Skin epidermis (tissue), 12 donors: ENCODE measurements at regions not wholly inside any gene's neighbourhood (a gene's known extent, or its start where the extent isn't known, plus 50 kb on each side); places are given as distances from the start of the nearest gene placed in this dataset.
"Not testable (repeated sequence)": the region's sequence is repeated elsewhere in the genome, so short reads cannot be mapped to it uniquely, and the experiment has no call there.

Experiments
- H3K27ac ChIP-seq, 21 experiments: fragments of 200-600 bp; sonication (generic) in 11 of 21; one replicate each; pipeline ENCODE4 v1.5.0; 2020; ENCODE audit warnings: mild to moderate bottlenecking in 3 of 21, inconsistent platforms in 2 of 21, moderate library complexity in 2 of 21
- H3K4me3 ChIP-seq, 7 experiments: fragments of 200-600 bp; sonication (generic) in 2 of 7; one replicate each; pipeline ENCODE4 v1.5.0; 2020; ENCODE audit warnings: inconsistent platforms in 2 of 7, mild to moderate bottlenecking in 2 of 7, moderate library complexity in 1 of 7

DNA sequence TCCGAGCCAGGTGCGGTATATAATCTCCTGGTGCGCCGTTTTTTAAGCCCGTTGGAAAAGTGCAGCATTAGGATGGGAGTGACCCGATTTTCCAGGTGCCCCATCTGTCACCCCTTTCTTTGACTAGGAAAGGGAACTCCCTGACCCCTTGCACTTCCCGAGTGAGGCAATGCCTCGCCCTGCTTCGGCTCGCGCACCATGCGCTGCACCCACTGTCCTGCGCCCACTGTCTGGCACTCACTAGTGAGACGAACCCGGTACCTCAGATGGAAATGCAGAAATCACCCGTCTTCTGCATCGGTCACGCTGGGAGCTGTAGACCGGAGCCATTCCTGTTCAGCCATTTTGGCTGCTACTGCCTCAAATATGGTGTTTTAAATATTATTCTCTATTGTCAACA lies 198.0 kb downstream of the MEIS1 start:
- H3K27ac ChIP-seq, H3K4me3 ChIP-seq: not testable (repeated sequence)

DNA sequence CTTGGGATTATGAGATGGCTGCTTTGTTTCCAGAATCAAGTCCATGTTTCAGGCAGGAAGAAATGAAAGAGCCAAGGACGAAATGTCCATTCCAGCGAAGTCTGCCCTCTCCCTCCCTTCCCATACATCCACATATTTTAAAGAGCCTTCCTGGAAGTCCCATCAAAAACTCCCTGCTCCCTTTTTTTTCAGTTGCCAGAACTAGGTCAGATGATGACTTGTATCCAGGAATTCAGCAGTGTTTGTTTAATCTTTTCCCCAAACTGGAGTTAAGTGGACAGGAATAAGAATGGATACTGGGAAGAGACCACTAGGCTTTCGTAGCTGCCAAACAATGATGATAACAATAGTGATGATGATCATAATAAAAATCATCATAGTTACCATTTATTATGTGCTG lies 198.7 kb downstream of the MEIS1 start:
- no peak overlapping the region for H3K27ac ChIP-seq
- no peak overlapping the region for H3K4me3 ChIP-seq

DNA sequence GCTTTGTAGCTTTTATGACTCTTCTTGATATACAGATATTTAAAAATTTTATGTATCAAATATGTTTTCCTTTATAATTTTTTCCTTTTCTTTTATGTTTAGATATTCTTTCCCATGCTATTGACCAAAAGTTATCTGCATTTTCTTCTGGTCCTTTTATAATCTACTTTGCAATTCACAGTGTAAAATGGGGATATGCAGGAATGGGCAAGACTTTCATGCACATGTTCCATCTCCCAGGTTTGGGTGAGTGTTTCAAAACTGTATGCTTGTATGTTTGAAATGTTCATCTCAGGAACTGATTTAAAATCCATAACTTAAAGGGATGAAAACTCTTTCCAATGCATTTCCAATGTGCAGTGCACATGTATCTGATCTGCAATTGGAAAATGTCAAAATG lies 199.9 kb downstream of the MEIS1 start:
- no peak overlapping the region for H3K4me3 ChIP-seq

DNA sequence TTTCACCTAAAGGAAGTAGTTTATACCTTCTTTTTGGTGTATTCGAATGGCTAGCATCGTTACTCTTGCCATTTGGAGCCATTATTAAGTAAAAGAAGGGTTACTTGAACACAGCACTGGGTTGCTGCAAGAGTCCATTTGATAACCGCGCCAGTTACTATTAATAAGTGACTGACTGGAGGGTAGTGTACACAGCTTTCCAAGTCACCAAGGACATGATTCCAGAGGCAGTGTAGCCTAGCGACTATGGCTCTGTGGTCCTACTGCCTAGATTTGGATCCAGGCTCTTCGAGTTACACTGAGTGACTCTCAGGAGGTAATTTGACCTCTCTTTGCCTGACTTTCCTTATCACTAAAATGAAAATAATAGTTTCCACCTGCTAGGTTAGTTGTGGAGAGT lies 206.8 kb downstream of the MEIS1 start:
- no peak overlapping the region for H3K27ac ChIP-seq
- H3K4me3 ChIP-seq: no peak overlapping the region

More for the DNA sequence above, 199.9 kb downstream of the MEIS1 start:
- no peak overlapping the region for H3K27ac ChIP-seq

- H3K4me3 ChIP-seq, H3K27ac ChIP-seq: not testable (repeated sequence)
Observed at GRCh38 chr2:66648081-66648480, 213.2 kb downstream of the MEIS1 start.

DNA sequence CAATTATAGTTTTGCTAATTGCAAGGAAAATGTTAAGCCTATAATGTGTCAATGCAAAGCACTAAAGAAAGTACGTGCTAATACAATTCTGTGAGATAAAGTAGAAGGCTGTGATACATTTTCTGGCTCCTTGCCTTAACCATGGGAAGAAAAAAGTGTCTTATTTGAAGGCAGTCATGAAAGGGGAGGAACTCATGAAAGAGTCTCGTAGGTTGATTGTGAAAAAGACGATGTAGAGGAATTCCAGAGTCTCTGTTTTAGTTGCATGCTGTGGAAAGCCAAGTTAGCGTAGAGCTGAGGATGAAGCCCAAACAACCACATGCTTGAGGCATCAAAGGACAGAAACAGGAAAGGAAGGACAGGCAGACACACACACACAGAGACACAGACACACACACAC lies 214.1 kb downstream of the MEIS1 start:
- H3K27ac ChIP-seq: no peak overlapping the region
- no peak overlapping the region for H3K4me3 ChIP-seq

- no peak overlapping the region for H3K27ac ChIP-seq
- H3K4me3 ChIP-seq: no peak overlapping the region
Observed at GRCh38 chr2:66651295-66651694, 216.4 kb downstream of the MEIS1 start.

- Histone ChIP-seq H3K4me3 (no peak overlapping the region), H3K27ac (no peak overlapping the region)
Observed at GRCh38 chr2:66660804-66661203, 225.9 kb downstream of the MEIS1 start.

DNA sequence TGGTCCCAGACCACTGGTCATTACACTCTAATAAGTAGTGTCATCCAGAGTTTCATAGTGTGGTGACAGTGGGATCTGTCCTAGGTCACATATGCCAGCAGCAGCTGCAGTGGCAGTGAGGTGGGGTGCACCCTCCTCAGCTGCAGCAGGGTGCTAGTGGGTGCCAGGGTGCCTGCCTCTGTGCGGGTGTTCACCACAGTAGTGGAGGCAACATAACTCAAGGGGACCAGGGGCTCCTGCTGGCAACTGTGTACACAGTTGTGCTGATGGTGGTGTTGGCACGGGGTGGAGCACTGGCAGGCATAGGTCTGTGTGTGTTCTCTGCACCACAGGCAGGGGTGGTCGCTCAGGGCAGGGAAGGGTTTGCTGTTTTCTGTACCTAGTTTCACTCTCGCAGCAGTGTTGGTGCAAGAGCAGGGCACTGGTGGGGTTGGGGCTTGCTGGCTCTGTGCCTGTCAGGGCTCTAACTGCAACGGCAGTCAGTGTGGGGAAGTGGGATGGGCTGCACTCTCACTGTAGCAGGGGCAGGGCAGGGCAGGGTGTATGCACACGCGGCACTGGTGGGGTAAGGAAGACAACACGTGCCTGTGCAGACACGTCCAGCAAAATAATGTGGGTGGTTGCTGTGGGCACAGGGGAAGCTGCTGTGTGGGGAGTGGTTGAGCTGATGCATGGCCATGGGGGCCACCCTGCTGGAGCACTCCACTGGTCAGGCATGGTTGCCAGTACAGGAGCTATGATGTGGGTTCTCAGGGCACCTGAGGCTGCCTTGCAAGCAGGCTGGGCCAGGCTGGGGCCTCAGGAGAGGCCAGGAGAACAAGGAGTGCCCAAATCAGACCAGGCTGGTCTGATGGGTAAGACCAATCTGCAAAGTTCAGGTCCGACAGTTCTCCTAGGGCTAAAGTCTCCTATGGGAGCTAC lies 226.6 kb downstream of the MEIS1 start:
- H3K4me3 ChIP-seq: no peak overlapping the region
- H3K27ac ChIP-seq: no peak overlapping the region

GRCh38 chr2:66665124-66665984 lies 230.4 kb downstream of the MEIS1 start:
- Histone ChIP-seq H3K27ac (no peak overlapping the region), H3K4me3 (no peak overlapping the region)

DNA sequence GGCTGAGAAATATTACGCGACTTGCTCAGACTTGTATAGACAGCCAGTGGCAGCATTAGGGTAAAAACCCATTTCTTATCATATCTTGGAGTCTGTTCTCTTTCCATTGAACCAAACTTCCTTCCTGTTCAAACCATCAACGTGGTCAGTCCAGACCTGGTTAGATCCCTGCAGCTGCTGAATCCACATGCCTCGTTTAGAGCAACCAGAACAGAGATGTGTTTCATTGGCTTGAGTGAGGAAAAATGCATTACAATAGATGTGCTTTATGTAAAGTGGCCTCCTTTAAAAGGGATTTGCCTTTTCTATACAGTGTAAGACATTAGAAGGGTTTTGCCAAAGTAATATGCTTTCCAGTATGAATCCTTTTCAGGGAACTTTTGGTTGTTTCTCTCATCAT lies 232.4 kb downstream of the MEIS1 start:
- Histone ChIP-seq H3K4me3 (no peak overlapping the region), H3K27ac (no peak overlapping the region)

- no peak overlapping the region for H3K4me3 ChIP-seq
- H3K27ac ChIP-seq: no peak overlapping the region
Observed at GRCh38 chr2:66673286-66673685, 238.4 kb downstream of the MEIS1 start.

- Histone ChIP-seq H3K27ac (no peak overlapping the region), H3K4me3 (no peak overlapping the region)
Observed at GRCh38 chr2:66674087-66674486, 239.2 kb downstream of the MEIS1 start.

DNA sequence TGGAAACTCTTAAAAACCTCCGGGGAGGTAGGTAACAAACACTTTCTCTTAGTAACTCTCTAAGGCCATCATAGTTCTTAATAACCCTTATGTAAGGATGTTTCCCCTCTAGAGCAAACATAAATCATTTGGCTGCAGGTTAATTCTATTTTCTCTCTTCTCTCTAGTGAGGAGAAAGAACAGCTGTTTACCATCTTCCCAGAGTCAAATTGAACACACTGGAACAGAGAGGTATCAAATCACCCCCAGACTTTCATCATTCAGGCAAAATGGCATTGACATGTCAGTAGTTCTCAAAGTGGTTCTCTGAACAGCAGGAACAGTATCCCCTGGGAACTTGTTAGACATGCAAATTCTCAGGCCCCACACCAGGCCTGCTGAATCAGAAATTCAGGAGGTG lies 240.7 kb downstream of the MEIS1 start:
- Histone ChIP-seq H3K27ac (no peak overlapping the region), H3K4me3 (no peak overlapping the region)

DNA sequence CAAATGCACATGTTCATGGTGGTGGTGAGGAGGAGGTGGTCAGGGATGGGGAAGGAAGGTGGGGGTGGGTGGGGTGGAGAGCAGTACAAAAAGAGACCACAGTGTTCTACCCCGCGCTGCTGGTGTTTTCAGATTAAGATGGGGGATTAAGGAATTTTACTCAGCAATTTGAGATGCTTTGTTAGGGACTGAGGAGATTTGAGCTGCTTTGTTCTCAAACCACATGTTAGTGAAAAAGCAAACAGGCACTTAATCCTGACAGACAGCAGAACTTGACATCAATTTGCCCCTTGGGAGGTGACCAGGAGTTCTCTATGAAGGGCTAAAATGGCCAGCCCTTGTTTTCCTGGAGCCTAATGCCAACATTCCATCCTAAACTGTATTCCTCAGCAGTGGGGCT lies 244.5 kb downstream of the MEIS1 start:
- Histone ChIP-seq H3K27ac (no peak overlapping the region), H3K4me3 (no peak overlapping the region)

- H3K4me3 ChIP-seq: no peak overlapping the region
- H3K27ac ChIP-seq: no peak overlapping the region
Observed at GRCh38 chr2:66682476-66682875, 247.6 kb downstream of the MEIS1 start.

DNA sequence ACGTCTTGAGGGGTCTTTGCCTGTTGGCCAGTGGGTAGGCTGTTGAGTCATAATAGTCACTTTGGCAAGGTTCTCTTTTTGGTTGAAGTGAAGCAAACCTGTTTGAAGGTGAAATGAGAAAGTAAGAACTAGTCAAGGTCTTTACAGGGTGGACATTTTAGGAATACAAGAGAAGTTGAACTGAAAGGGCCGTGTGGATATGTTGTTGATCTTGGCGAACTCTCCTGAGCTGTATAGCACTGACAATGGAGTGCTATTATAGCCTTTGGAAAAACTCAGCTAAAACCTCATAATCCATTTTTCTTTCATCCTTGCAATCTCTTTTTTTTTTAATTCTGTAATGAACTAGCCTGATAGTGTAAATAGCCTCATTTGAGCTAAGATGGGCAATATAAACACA lies 248.1 kb downstream of the MEIS1 start:
- H3K4me3 ChIP-seq: no peak overlapping the region
- H3K27ac ChIP-seq: no peak overlapping the region

DNA sequence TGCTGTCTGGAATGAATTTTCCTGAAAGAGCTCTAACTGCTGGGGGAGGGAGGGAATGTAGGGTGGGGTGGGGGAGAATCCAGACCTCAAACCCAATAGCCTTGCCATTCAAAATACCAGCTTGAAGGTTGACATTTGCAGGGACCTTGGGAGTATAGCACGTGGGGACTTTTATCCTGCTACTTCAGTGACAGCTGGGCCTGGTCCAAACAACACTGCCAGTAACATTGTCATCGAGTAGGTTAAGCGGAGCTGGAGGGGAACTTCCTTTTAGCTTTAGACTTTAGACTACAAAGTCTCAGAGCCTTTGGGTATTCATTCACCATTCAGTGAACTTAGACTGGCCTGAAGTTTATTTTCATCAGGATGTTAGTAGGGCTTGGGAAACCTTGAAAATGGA lies 248.7 kb downstream of the MEIS1 start:
- H3K27ac ChIP-seq: no peak overlapping the region

DNA sequence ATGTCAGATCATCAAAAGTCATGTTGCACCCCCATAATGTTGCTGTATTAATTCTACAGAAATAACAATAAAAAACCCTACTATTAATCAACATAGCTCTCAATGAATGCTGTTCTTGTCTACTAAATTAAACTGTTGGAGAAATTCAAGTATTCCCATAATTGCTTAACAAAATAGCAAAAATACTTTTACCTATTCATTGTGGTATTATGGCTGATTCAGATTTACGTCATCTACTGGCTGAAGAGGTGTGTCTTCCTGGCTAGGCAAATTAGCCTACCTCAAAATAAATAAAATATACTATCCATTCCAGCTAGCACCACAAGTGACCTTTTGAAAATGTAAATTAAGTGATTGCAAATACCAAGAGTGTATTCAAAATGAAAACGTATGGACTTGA lies 249.4 kb downstream of the MEIS1 start:
- H3K27ac ChIP-seq: no peak overlapping the region
- no peak overlapping the region for H3K4me3 ChIP-seq

More for the DNA sequence above, 248.7 kb downstream of the MEIS1 start:
- H3K4me3 ChIP-seq: no peak overlapping the region

- H3K27ac ChIP-seq: no peak overlapping the region
- no peak overlapping the region for H3K4me3 ChIP-seq
Observed at GRCh38 chr2:66686755-66687154, 251.8 kb downstream of the MEIS1 start.

DNA sequence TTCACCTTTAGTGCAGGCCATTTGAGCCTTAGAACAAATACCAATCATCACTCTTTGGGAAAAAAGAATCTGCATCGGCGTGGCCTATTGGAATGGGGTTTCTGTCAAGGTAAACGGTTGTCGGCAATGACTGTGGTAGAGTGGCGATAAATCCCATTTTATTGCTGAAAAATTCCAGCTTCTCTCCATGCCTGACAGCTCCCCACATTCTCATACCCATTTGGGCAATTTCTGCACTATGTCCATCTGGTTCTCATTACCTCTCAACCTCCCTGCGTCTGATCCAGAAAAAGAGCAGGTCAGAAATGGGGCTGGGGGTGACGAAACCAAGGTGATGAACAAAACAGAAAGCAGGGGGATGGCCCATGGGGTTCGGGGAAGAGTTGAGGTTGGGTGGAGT lies 254.0 kb downstream of the MEIS1 start:
- H3K4me3 ChIP-seq: no peak overlapping the region

More for the DNA sequence above, 254.0 kb downstream of the MEIS1 start:
- no peak overlapping the region for H3K27ac ChIP-seq
